HEK293T (cell line): ENCODE measurements at regions not wholly inside any gene's neighbourhood (a gene's known extent, or its start where the extent isn't known, plus 50 kb on each side); places are given as distances from the start of the nearest gene placed in this dataset.

Experiments used
- CTCF ChIA-PET: fragments of 350-600 bp; formaldehyde crosslinking; extraction: SDS; loops from one replicate; lab custom pipeline; 2021; ENCODE audit warnings: antibody characterized with exemption, inconsistent platforms; lab: Yijun Ruan, JAX
- POLR2A ChIA-PET: fragments of 350-600 bp; formaldehyde crosslinking; extraction: SDS; loops from one replicate; lab custom pipeline; 2020; ENCODE audit warnings: antibody characterized with exemption, inconsistent platforms; lab: Yijun Ruan, JAX
- DNase-seq: peaks from one replicate; pipeline ENCODE4 v3.0.0; 2012; ENCODE audit warnings: mixed read lengths; ENCODE audit errors: extremely low spot score
- ARNT ChIP-seq: fragments of 450-650 bp; IDR thresholded peaks from 2 replicates; pipeline ENCODE4 v1.6.1; 2017; ENCODE audit warnings: mild to moderate bottlenecking
- BHLHE40 ChIP-seq: fragments of 450-650 bp; IDR thresholded peaks from 2 replicates; pipeline ENCODE4 v1.6.1; 2016; ENCODE audit warnings: mild to moderate bottlenecking, moderate library complexity, borderline replicate concordance
- CTBP1 ChIP-seq: fragments of 450-650 bp; IDR thresholded peaks from 2 replicates; pipeline ENCODE4 v1.6.1; 2016; ENCODE audit warnings: borderline replicate concordance
- ELF4 ChIP-seq: fragments of 450-650 bp; IDR thresholded peaks from 2 replicates; pipeline ENCODE4 v1.6.1; 2017; ENCODE audit warnings: antibody characterized with exemption
- FOXA1 ChIP-seq: fragments of 450-650 bp; IDR thresholded peaks from 2 replicates; pipeline ENCODE4 v1.6.1; 2016; ENCODE audit warnings: mild to moderate bottlenecking
- FOXK2 ChIP-seq: fragments of 450-650 bp; IDR thresholded peaks from 2 replicates; pipeline ENCODE4 v1.6.1; 2016; ENCODE audit warnings: mild to moderate bottlenecking
- FOXM1 ChIP-seq: fragments of 450-650 bp; IDR thresholded peaks from 2 replicates; pipeline ENCODE4 v1.6.1; 2017; ENCODE audit warnings: mild to moderate bottlenecking, borderline replicate concordance
- HDGF ChIP-seq: fragments of 450-650 bp; IDR thresholded peaks from 2 replicates; pipeline ENCODE4 v1.6.1; 2017; ENCODE audit warnings: antibody characterized with exemption, borderline replicate concordance
- L3MBTL2 ChIP-seq: fragments of 450-650 bp; conservative IDR thresholded peaks from 2 replicates; pipeline ENCODE4 v1.6.1; 2016; ENCODE audit warnings: mild to moderate bottlenecking
- LEF1 ChIP-seq: fragments of 450-650 bp; IDR thresholded peaks from 2 replicates; pipeline ENCODE4 v1.6.1; 2017; ENCODE audit warnings: mild to moderate bottlenecking, borderline replicate concordance
- NFRKB ChIP-seq: fragments of 450-650 bp; IDR thresholded peaks from 2 replicates; pipeline ENCODE4 v1.6.1; 2016; ENCODE audit warnings: mild to moderate bottlenecking, moderate library complexity
- PKNOX1 ChIP-seq: fragments of 450-650 bp; IDR thresholded peaks from 2 replicates; pipeline ENCODE4 v1.6.1; 2016
- SP1 ChIP-seq: fragments of 450-650 bp; IDR thresholded peaks from 2 replicates; pipeline ENCODE4 v1.6.1; 2017
- SUZ12 ChIP-seq: fragments of 450-650 bp; IDR thresholded peaks from 2 replicates; pipeline ENCODE4 v1.6.1; 2016; ENCODE audit warnings: mild to moderate bottlenecking
- TARDBP ChIP-seq: fragments of 450-650 bp; IDR thresholded peaks from 2 replicates; pipeline ENCODE4 v1.6.1; 2016
- ZNF384 ChIP-seq: fragments of 450-650 bp; IDR thresholded peaks from 2 replicates; pipeline ENCODE4 v1.6.1; 2016

- CTCF ChIA-PET: no interaction called here
- no peak for TF ChIP-seq L3MBTL2
- TF ChIP-seq ARNT: no peak
- TF ChIP-seq FOXA1: no peak
- TF ChIP-seq CTBP1: no peak
- no peak for TF ChIP-seq FOXM1
- no peak for TF ChIP-seq ELF4
- no peak for TF ChIP-seq TARDBP
- TF ChIP-seq HDGF: no peak
- TF ChIP-seq LEF1: no peak
- no peak for TF ChIP-seq PKNOX1
- POLR2A ChIA-PET: no interaction called here
- DNase-seq: no peak
Observed at GRCh38 chr1:168481586-168481985, 62.2 kb downstream of the XCL2 start.

GRCh38 chr1:168480997-168481396, 62.8 kb downstream of the XCL2 start:
- POLR2A ChIA-PET: no interaction called here
- no peak for DNase-seq

GRCh38 chr1:168477792-168478191, 66.0 kb downstream of the XCL2 start:
- DNase-seq: no peak
- POLR2A ChIA-PET: no interaction called here
- TF ChIP-seq LEF1 (no peak), TARDBP (no peak), ELF4 (no peak), ARNT (no peak), FOXK2 (no peak), BHLHE40 (no peak), L3MBTL2 (no peak), FOXM1 (no peak), NFRKB (no peak), CTBP1 (no peak), SP1 (no peak), PKNOX1 (no peak), FOXA1 (no peak), ZNF384 (no peak), SUZ12 (no peak), HDGF (no peak)
- CTCF ChIA-PET: no interaction called here

More at GRCh38 chr1:168480997-168481396, 62.8 kb downstream of the XCL2 start:
- TF ChIP-seq PKNOX1 (no peak), TARDBP (no peak), BHLHE40 (no peak), NFRKB (no peak), FOXM1 (no peak), SP1 (no peak), LEF1 (no peak), SUZ12 (no peak), FOXA1 (no peak), FOXK2 (no peak), HDGF (no peak), ARNT (no peak), L3MBTL2 (no peak), ZNF384 (no peak), CTBP1 (no peak)
- CTCF ChIA-PET: no interaction called here

GRCh38 chr1:168476588-168477385, 67.0 kb downstream of the XCL2 start:
- CTCF ChIA-PET: no interaction called here
- POLR2A ChIA-PET: no interaction called here
- DNase-seq: no peak
- TF ChIP-seq LEF1: no peak

GRCh38 chr1:168474322-168474721, 69.5 kb downstream of the XCL2 start:
- TF ChIP-seq FOXK2 (no peak), FOXA1 (no peak), PKNOX1 (no peak), SP1 (no peak), L3MBTL2 (no peak), FOXM1 (no peak), ARNT (no peak), ELF4 (no peak), CTBP1 (no peak), ZNF384 (no peak)
- POLR2A ChIA-PET: no interaction called here
- no peak for DNase-seq
- CTCF ChIA-PET: no interaction called here

- TF ChIP-seq NFRKB (no peak), SP1 (no peak), BHLHE40 (no peak), PKNOX1 (no peak), ARNT (no peak), CTBP1 (no peak)
- POLR2A ChIA-PET: no interaction called here
- no peak for DNase-seq
- CTCF ChIA-PET: no interaction called here
Observed at GRCh38 chr1:168473126-168473525, 70.7 kb downstream of the XCL2 start.
